HG03565 (cell line): ENCODE measurements at regions not wholly inside any gene's neighbourhood (a gene's known extent, or its start where the extent isn't known, plus 50 kb on each side); places are given as distances from the start of the nearest gene placed in this dataset.
"Not testable (repeated sequence)": the region's sequence is repeated elsewhere in the genome, so short reads cannot be mapped to it uniquely, and the experiment has no call there.

Source experiments
- ATAC-seq: cut with Tn5 transposase; IDR thresholded peaks from one replicate; pipeline ENCODE4 v1.9.1; 2021; ENCODE audit warnings: mild to moderate bottlenecking, moderate library complexity; ENCODE audit not compliant: unreplicated experiment

- ATAC-seq: no peak
Measured at GRCh38 chr6:43939281-43940070, 169.5 kb downstream of the VEGFA start.

GRCh38 chr6:43938178-43939105, 168.4 kb downstream of the VEGFA start:
- no peak for ATAC-seq

- no peak for ATAC-seq
Measured at GRCh38 chr6:43937236-43938177, 167.5 kb downstream of the VEGFA start.

GRCh38 chr6:43936476-43936875, 166.5 kb downstream of the VEGFA start:
- no peak for ATAC-seq

GRCh38 chr6:43935921-43936439, 166.0 kb downstream of the VEGFA start:
- no peak for ATAC-seq

- no peak for ATAC-seq
Measured at GRCh38 chr6:43934803-43935602, 165.0 kb downstream of the VEGFA start.

- ATAC-seq: no peak
Measured at GRCh38 chr6:43934183-43934802, 164.3 kb downstream of the VEGFA start.

GRCh38 chr6:43933148-43933885, 163.3 kb downstream of the VEGFA start:
- ATAC-seq: no peak

GRCh38 chr6:43932259-43933147, 162.5 kb downstream of the VEGFA start:
- no peak for ATAC-seq

GRCh38 chr6:43931201-43931600, 161.2 kb downstream of the VEGFA start:
- no peak for ATAC-seq

GRCh38 chr6:43930440-43931154, 160.6 kb downstream of the VEGFA start:
- ATAC-seq: no peak

GRCh38 chr6:43929511-43929910, 159.5 kb downstream of the VEGFA start:
- ATAC-seq: no peak

- ATAC-seq: no peak
Measured at GRCh38 chr6:43927532-43928210, 157.7 kb downstream of the VEGFA start.

- ATAC-seq: no peak
Measured at GRCh38 chr6:43926634-43927531, 156.9 kb downstream of the VEGFA start.

- ATAC-seq: not testable (repeated sequence)
Measured at GRCh38 chr6:43925636-43926139, 155.7 kb downstream of the VEGFA start.
